Coronary artery (tissue), 2 donors: ENCODE measurements at regions not wholly inside any gene's neighbourhood (a gene's known extent, or its start where the extent isn't known, plus 50 kb on each side); places are given as distances from the start of the nearest gene placed in this dataset.

Experiments
- DNase-seq: peaks from one replicate; pipeline ENCODE4 v3.0.0-alpha.2; 2017; ENCODE audit warnings: low spot score
- H3K27ac ChIP-seq, 2 donors: fragments of 200-600 bp; sonication (generic); one replicate each; pipeline ENCODE4 v1.5.1; 2016 to 2019
- H3K4me3 ChIP-seq: fragments of 200-600 bp; sonication (generic); 2 replicates; pipeline ENCODE4 v1.5.1; 2016; ENCODE audit warnings: mild to moderate bottlenecking, moderate library complexity
- CTCF ChIP-seq: fragments of 200-600 bp; sonication (generic); IDR thresholded peaks from one replicate; pipeline ENCODE4 v1.5.1; 2019; ENCODE audit warnings: antibody characterized with exemption

GRCh38 chr2:59077981-59078531 lies 836.9 kb upstream of the FANCL start:
- Histone ChIP-seq H3K27ac (no peak overlapping the region), H3K4me3 (no peak overlapping the region)
- TF ChIP-seq CTCF = no peak
- DNase-seq = no peak

- no peak for TF ChIP-seq CTCF
- Histone ChIP-seq H3K27ac (no peak overlapping the region), H3K4me3 (no peak overlapping the region)
- DNase-seq = no peak
Observed at GRCh38 chr2:59077026-59077725, 836.1 kb upstream of the FANCL start.

GRCh38 chr2:59076079-59076619 lies 835.0 kb upstream of the FANCL start:
- no peak for TF ChIP-seq CTCF
- H3K4me3 ChIP-seq = no peak overlapping the region
- DNase-seq = no peak
- H3K27ac ChIP-seq = no peak overlapping the region

- TF ChIP-seq CTCF = no peak
- no peak overlapping the region for H3K4me3 ChIP-seq
- DNase-seq = no peak
- no peak overlapping the region for H3K27ac ChIP-seq
Observed at GRCh38 chr2:59074071-59074470, 832.9 kb upstream of the FANCL start.

- Histone ChIP-seq H3K27ac (no peak overlapping the region), H3K4me3 (no peak overlapping the region)
- no peak for DNase-seq
- no peak for TF ChIP-seq CTCF
Observed at GRCh38 chr2:59073286-59073685, 832.2 kb upstream of the FANCL start.

- TF ChIP-seq CTCF = no peak
- no peak overlapping the region for H3K4me3 ChIP-seq
- no peak overlapping the region for H3K27ac ChIP-seq
- no peak for DNase-seq
Observed at GRCh38 chr2:59068255-59068654, 827.1 kb upstream of the FANCL start.
